ENCODE measurements at regions not wholly inside any gene's neighbourhood (a gene's known extent, or its start where the extent isn't known, plus 50 kb on each side); places are given as distances from the start of the nearest gene placed in this dataset.

DNA sequence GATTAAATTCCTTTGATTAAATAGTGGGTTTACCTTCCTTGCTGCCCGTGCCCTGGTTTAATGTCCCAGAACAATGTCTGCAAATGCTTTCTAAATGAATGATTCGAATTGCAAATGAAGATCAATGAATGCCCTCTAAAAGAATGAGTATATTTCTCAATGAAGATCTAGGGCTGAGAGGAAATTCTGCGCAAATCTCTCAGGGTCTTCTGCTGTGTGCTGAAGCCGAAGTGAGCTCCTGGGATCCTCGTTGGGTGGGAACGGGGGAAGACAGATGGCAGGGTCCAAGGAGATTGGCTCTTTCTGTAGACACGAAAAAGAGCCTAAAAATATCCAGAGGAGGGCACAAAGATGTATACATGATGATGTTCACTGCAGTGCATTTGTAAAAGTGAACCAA is 224.8 kb downstream of the STIM2 start:
- TF ChIP-seq, protein P1, sequence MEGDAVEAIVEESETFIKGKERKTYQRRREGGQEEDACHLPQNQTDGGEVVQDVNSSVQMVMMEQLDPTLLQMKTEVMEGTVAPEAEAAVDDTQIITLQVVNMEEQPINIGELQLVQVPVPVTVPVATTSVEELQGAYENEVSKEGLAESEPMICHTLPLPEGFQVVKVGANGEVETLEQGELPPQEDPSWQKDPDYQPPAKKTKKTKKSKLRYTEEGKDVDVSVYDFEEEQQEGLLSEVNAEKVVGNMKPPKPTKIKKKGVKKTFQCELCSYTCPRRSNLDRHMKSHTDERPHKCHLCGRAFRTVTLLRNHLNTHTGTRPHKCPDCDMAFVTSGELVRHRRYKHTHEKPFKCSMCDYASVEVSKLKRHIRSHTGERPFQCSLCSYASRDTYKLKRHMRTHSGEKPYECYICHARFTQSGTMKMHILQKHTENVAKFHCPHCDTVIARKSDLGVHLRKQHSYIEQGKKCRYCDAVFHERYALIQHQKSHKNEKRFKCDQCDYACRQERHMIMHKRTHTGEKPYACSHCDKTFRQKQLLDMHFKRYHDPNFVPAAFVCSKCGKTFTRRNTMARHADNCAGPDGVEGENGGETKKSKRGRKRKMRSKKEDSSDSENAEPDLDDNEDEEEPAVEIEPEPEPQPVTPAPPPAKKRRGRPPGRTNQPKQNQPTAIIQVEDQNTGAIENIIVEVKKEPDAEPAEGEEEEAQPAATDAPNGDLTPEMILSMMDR (IDR thresholded peaks at IDR 0.05): no peak
- no peak for TF ChIP-seq POLR2A (IDR thresholded peaks at IDR 0.05)
